ENCODE measurements at regions not wholly inside any gene's neighbourhood (a gene's known extent, or its start where the extent isn't known, plus 50 kb on each side); places are given as distances from the start of the nearest gene placed in this dataset.
"Not testable (repeated sequence)": the region's sequence is repeated elsewhere in the genome, so short reads cannot be mapped to it uniquely, and the experiment has no call there.

GRCh38 chr4:107497054-107497453, 223.0 kb downstream of the PAPSS1 start:
- Histone ChIP-seq H4K20me1 (ENCODE audit: control insufficient read depth, insufficient read depth, low read depth, low read length) (no peaks in the 10 kb centered on the region), H3K4me1 (ENCODE audit: control insufficient read depth, low read length) (no peaks in the 10 kb centered on the region), H3K9me3 (ENCODE audit: control insufficient read depth, insufficient read depth, low read length) (no peaks in the 10 kb centered on the region), H3K79me2 (ENCODE audit: control insufficient read depth, low read length) (no peaks in the 10 kb centered on the region), H3K27ac (ENCODE audit: low read depth, low read length) (no peak overlapping the region), H3K4me3 (ENCODE audit: low read length) (no peak overlapping the region), H3F3A (ENCODE audit: control insufficient read depth, insufficient read depth) (no peaks in the 10 kb centered on the region), H3K27me3 (ENCODE audit: control insufficient read depth, low read length) (no peaks in the 10 kb centered on the region), H3K9me2 (replicated peaks; ENCODE audit: control insufficient read depth, low read length) (no peaks in the 10 kb centered on the region), H3K4me2 (ENCODE audit: low read length) (no peak overlapping the region), H3K36me3 (ENCODE audit: control insufficient read depth, low read length) (no peaks in the 10 kb centered on the region)
- TF ChIP-seq CTCF (IDR thresholded peaks at IDR 0.05; ENCODE audit: low read depth, low read length, poor library complexity, severe bottlenecking) = no peak
- TF ChIP-seq EZH2phosphoT487 (IDR thresholded peaks at IDR 0.05; ENCODE audit: borderline replicate concordance, low read length) = no peak

- Histone ChIP-seq H3K79me2 (ENCODE audit: control insufficient read depth, low read length) (no peaks in the 10 kb centered on the region), H3K4me2 (ENCODE audit: low read length) (no peak overlapping the region), H3K27me3 (ENCODE audit: control insufficient read depth, low read length) (no peaks in the 10 kb centered on the region), H3K4me3 (ENCODE audit: low read length) (no peak overlapping the region), H3K9me2 (replicated peaks; ENCODE audit: control insufficient read depth, low read length) (no peaks in the 10 kb centered on the region), H3K27ac (ENCODE audit: low read depth, low read length) (no peak overlapping the region), H3K4me1 (ENCODE audit: control insufficient read depth, low read length) (no peaks in the 10 kb centered on the region), H3F3A (ENCODE audit: control insufficient read depth, insufficient read depth) (no peaks in the 10 kb centered on the region), H3K36me3 (ENCODE audit: control insufficient read depth, low read length) (no peaks in the 10 kb centered on the region), H4K20me1 (ENCODE audit: control insufficient read depth, insufficient read depth, low read depth, low read length) (no peaks in the 10 kb centered on the region), H3K9me3 (ENCODE audit: control insufficient read depth, insufficient read depth, low read length) (no peaks in the 10 kb centered on the region)
- TF ChIP-seq EZH2phosphoT487 (IDR thresholded peaks at IDR 0.05; ENCODE audit: borderline replicate concordance, low read length) (no peak), CTCF (IDR thresholded peaks at IDR 0.05; ENCODE audit: low read depth, low read length, poor library complexity, severe bottlenecking) (no peak)
Observed at GRCh38 chr4:107492566-107492965, 227.5 kb downstream of the PAPSS1 start.

GRCh38 chr4:107490116-107490515, 229.9 kb downstream of the PAPSS1 start:
- H3K27ac ChIP-seq (ENCODE audit: low read depth, low read length) = no peak overlapping the region
- H3K79me2 ChIP-seq (ENCODE audit: control insufficient read depth, low read length) = no peaks in the 10 kb centered on the region
- no peak overlapping the region for H3K4me3 ChIP-seq (ENCODE audit: low read length)
- H3F3A ChIP-seq (ENCODE audit: control insufficient read depth, insufficient read depth) = no peaks in the 10 kb centered on the region
- no peaks in the 10 kb centered on the region for H3K9me2 ChIP-seq (replicated peaks; ENCODE audit: control insufficient read depth, low read length)
- H4K20me1 ChIP-seq (ENCODE audit: control insufficient read depth, insufficient read depth, low read depth, low read length) = no peaks in the 10 kb centered on the region
- no peak overlapping the region for H3K4me2 ChIP-seq (ENCODE audit: low read length)
- no peaks in the 10 kb centered on the region for H3K36me3 ChIP-seq (ENCODE audit: control insufficient read depth, low read length)
- TF ChIP-seq CTCF (IDR thresholded peaks at IDR 0.05; ENCODE audit: low read depth, low read length, poor library complexity, severe bottlenecking) = no peak
- H3K9me3 ChIP-seq (ENCODE audit: control insufficient read depth, insufficient read depth, low read length) = no peaks in the 10 kb centered on the region
- no peaks in the 10 kb centered on the region for H3K4me1 ChIP-seq (ENCODE audit: control insufficient read depth, low read length)
- no peaks in the 10 kb centered on the region for H3K27me3 ChIP-seq (ENCODE audit: control insufficient read depth, low read length)

- not testable (repeated sequence) for H3K4me3 ChIP-seq (ENCODE audit: low read length); H3K79me2 ChIP-seq (ENCODE audit: control insufficient read depth, low read length); H3F3A ChIP-seq (ENCODE audit: control insufficient read depth, insufficient read depth); H3K9me2 ChIP-seq (replicated peaks; ENCODE audit: control insufficient read depth, low read length); H3K4me1 ChIP-seq (ENCODE audit: control insufficient read depth, low read length); H3K4me2 ChIP-seq (ENCODE audit: low read length); H3K27me3 ChIP-seq (ENCODE audit: control insufficient read depth, low read length); H4K20me1 ChIP-seq (ENCODE audit: control insufficient read depth, insufficient read depth, low read depth, low read length); H3K27ac ChIP-seq (ENCODE audit: low read depth, low read length); H3K9me3 ChIP-seq (ENCODE audit: control insufficient read depth, insufficient read depth, low read length); H3K36me3 ChIP-seq (ENCODE audit: control insufficient read depth, low read length)
Observed at GRCh38 chr4:107483621-107484020, 236.4 kb downstream of the PAPSS1 start.

All from DOHH2 (cell line).